DMS 273 (cell line): ENCODE measurements at regions not wholly inside any gene's neighbourhood (a gene's known extent, or its start where the extent isn't known, plus 50 kb on each side); places are given as distances from the start of the nearest gene placed in this dataset.

Source experiments
- DNase-seq: peaks from one replicate; lab custom pipeline; 2025; ENCODE audit not compliant: unreplicated experiment; lab: John Stamatoyannopoulos, UW

GRCh38 chr2:120683701-120684100, 52.0 kb upstream of the GLI2 start:
- no peak for DNase-seq

GRCh38 chr2:120684289-120685065, 51.2 kb upstream of the GLI2 start:
- no peak for DNase-seq

GRCh38 chr2:120685066-120685973, 50.3 kb upstream of the GLI2 start:
- no peak for DNase-seq
